K562 (cell line): ENCODE measurements at regions not wholly inside any gene's neighbourhood (a gene's known extent, or its start where the extent isn't known, plus 50 kb on each side); places are given as distances from the start of the nearest gene placed in this dataset.

Experiments
- E2F4 ChIP-seq: sonication (generic); formaldehyde crosslinking; IDR thresholded peaks from 2 replicates; pipeline ENCODE4 v1.8.0; 2022; ENCODE audit warnings: mild to moderate bottlenecking, low read depth, missing genetic modification reagents
- MLLT1 ChIP-seq, 2 experiments: fragments of 450-650 bp; IDR thresholded peaks; 2 replicates each; pipeline ENCODE4 v1.6.1; 2016
- NCOA4 ChIP-seq: fragments of 450-650 bp; IDR thresholded peaks from 2 replicates; pipeline ENCODE4 v1.6.1; 2018; ENCODE audit warnings: mild to moderate bottlenecking; ENCODE audit not compliant: partially characterized antibody
- POLR2AphosphoS5 ChIP-seq: IDR thresholded peaks from 2 replicates; pipeline ENCODE4 v1.6.1; 2011; ENCODE audit warnings: mild to moderate bottlenecking, low read depth, low read length, moderate library complexity; ENCODE audit not compliant: control insufficient read depth, insufficient read depth
- RUNX1 ChIP-seq: sonication (generic); IDR thresholded peaks from 2 replicates; pipeline ENCODE4 v1.6.1; 2016; ENCODE audit warnings: antibody characterized with exemption, low read depth
- ZNF174 ChIP-seq: fragments of 250-450 bp; sonication (Bioruptor Pico); IDR thresholded peaks from 2 replicates; pipeline ENCODE4 v1.4.0; 2020; ENCODE audit warnings: mild to moderate bottlenecking
- TF ChIP-seq, protein P1 (sequence below): fragments of 250-450 bp; sonication (Bioruptor Pico); IDR thresholded peaks from 2 replicates; pipeline ENCODE4 v1.5.0; 2020; ENCODE audit warnings: mild to moderate bottlenecking

DNA sequence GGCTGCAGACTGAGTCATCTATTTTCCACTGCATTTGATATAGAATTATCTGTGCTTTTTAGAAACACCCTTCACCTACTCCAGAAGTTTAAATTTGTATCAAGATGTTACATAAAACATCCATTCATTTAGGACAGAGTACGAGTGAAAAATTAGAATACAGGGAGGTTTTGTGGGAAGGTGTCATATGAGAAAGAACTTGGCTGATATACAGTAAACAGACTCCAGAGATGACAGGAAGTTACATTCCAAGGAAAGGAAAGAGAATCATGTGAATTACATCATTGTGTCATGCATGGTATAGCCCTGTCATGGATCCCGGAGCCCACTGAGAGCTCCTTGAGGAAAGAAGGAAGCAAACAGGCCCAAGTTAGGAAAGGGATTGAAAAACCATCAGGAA lies 341.5 kb upstream of the PKDCC start (continued):
- TF ChIP-seq, protein P1, sequence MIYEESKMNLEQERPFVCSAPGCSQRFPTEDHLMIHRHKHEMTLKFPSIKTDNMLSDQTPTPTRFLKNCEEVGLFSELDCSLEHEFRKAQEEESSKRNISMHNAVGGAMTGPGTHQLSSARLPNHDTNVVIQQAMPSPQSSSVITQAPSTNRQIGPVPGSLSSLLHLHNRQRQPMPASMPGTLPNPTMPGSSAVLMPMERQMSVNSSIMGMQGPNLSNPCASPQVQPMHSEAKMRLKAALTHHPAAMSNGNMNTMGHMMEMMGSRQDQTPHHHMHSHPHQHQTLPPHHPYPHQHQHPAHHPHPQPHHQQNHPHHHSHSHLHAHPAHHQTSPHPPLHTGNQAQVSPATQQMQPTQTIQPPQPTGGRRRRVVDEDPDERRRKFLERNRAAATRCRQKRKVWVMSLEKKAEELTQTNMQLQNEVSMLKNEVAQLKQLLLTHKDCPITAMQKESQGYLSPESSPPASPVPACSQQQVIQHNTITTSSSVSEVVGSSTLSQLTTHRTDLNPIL (CRISPR knock-in tag): no peak
- TF ChIP-seq RUNX1: no peak
- no peak for TF ChIP-seq MLLT1 (IDR thresholded peaks at IDR 0.05)
- TF ChIP-seq NCOA4: no peak
- TF ChIP-seq POLR2AphosphoS5: no peak
- TF ChIP-seq ZNF174: no peak
- no peak for TF ChIP-seq E2F4
